OCI-LY3 (cell line): ENCODE measurements at regions not wholly inside any gene's neighbourhood (a gene's known extent, or its start where the extent isn't known, plus 50 kb on each side); places are given as distances from the start of the nearest gene placed in this dataset.

Source experiments
- CTCF ChIP-seq: fragments of 200-600, 300-600 bp; sonication (generic); IDR thresholded peaks from 2 replicates; pipeline ENCODE4 v1.5.1; 2014; ENCODE audit warnings: antibody characterized with exemption, low read length, low read depth
- EZH2phosphoT487 ChIP-seq: fragments of 200-600 bp; shearing (Covaris generic); IDR thresholded peaks from 2 replicates; pipeline ENCODE4 v1.6.1; 2018; ENCODE audit warnings: antibody characterized with exemption, mixed run types, low read depth

GRCh38 chr1:91129017-91129416 lies 107.2 kb upstream of the ZNF644 start:
- TF ChIP-seq CTCF = no peak
- TF ChIP-seq EZH2phosphoT487 = no peak
